ENCODE measurements at regions not wholly inside any gene's neighbourhood (a gene's known extent, or its start where the extent isn't known, plus 50 kb on each side); places are given as distances from the start of the nearest gene placed in this dataset.

DNA sequence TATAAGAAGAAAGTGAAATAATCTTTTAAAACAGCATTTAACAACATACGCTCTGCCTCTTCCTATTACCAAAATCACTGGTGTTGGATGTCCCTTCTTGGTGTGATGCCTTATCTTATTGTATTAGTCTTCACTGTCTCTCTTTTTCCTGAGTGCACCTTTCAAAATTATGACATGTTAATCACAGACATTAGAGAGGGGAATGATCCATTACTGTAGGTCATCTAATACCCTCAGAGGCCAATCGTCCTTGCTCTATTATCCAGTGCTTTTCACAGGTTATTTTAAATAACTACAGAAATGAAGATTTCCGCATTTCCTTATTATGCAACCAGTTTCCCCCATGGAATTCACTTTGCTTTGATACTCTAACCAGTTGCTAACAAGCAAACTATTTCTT is 1292.7 kb downstream of the MAT2B start:
- Mint-ChIP-seq H3K9me3 (peaks cover 33% of the 10 kb centered on the region), H3K36me3 (peaks cover 38% of the 10 kb centered on the region), H3K4me3 (0 out of 2 replicates have a peak overlapping the region, but pooled peaks have one; percentile 6), H3K27ac (peak overlapping the region; percentile 79), H3K27me3 (ENCODE audit: low read depth) (peaks cover 6% of the 10 kb centered on the region), H3K4me1 (peaks cover 17% of the 10 kb centered on the region)
- TF ChIP-seq EMX1 (CRISPR knock-in tag; IDR thresholded peaks at IDR 0.05) (no peak), JUN (CRISPR knock-in tag; IDR thresholded peaks at IDR 0.05) (no peak), TEAD1 (CRISPR knock-in tag; IDR thresholded peaks at IDR 0.05) (no peak), MXD4 (CRISPR knock-in tag; IDR thresholded peaks at IDR 0.05; ENCODE audit: borderline replicate concordance) (no peak), CREB1 (CRISPR knock-in tag; IDR thresholded peaks at IDR 0.05) (no peak), SOX15 (CRISPR knock-in tag; IDR thresholded peaks at IDR 0.05) (no peak), ELF4 (CRISPR knock-in tag; IDR thresholded peaks at IDR 0.05; ENCODE audit: low read depth) (no peak), GABPB1 (CRISPR knock-in tag; IDR thresholded peaks at IDR 0.05) (no peak), ATF3 (CRISPR knock-in tag; conservative IDR thresholded peaks at IDR 0.05) (no peak), ETV6 (CRISPR knock-in tag; IDR thresholded peaks at IDR 0.05) (no peak), CBFB (CRISPR knock-in tag; IDR thresholded peaks at IDR 0.05; ENCODE audit: low read depth) (no peak), PRRX2 (CRISPR knock-in tag; IDR thresholded peaks at IDR 0.05) (no peak), ZNF532 (CRISPR knock-in tag; IDR thresholded peaks at IDR 0.05; ENCODE audit: borderline replicate concordance) (no peak), ZNF121 (CRISPR knock-in tag; IDR thresholded peaks at IDR 0.05) (no peak), NFYB (CRISPR knock-in tag; conservative IDR thresholded peaks at IDR 0.05; ENCODE audit: low read depth) (no peak)
- TF ChIP-seq, protein P1, sequence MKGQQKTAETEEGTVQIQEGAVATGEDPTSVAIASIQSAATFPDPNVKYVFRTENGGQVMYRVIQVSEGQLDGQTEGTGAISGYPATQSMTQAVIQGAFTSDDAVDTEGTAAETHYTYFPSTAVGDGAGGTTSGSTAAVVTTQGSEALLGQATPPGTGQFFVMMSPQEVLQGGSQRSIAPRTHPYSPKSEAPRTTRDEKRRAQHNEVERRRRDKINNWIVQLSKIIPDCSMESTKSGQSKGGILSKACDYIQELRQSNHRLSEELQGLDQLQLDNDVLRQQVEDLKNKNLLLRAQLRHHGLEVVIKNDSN (CRISPR knock-in tag; IDR thresholded peaks at IDR 0.05) = no peak
- TF ChIP-seq, protein P2, sequence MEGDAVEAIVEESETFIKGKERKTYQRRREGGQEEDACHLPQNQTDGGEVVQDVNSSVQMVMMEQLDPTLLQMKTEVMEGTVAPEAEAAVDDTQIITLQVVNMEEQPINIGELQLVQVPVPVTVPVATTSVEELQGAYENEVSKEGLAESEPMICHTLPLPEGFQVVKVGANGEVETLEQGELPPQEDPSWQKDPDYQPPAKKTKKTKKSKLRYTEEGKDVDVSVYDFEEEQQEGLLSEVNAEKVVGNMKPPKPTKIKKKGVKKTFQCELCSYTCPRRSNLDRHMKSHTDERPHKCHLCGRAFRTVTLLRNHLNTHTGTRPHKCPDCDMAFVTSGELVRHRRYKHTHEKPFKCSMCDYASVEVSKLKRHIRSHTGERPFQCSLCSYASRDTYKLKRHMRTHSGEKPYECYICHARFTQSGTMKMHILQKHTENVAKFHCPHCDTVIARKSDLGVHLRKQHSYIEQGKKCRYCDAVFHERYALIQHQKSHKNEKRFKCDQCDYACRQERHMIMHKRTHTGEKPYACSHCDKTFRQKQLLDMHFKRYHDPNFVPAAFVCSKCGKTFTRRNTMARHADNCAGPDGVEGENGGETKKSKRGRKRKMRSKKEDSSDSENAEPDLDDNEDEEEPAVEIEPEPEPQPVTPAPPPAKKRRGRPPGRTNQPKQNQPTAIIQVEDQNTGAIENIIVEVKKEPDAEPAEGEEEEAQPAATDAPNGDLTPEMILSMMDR (IDR thresholded peaks at IDR 0.05) = no peak
- TF ChIP-seq, protein P3, sequence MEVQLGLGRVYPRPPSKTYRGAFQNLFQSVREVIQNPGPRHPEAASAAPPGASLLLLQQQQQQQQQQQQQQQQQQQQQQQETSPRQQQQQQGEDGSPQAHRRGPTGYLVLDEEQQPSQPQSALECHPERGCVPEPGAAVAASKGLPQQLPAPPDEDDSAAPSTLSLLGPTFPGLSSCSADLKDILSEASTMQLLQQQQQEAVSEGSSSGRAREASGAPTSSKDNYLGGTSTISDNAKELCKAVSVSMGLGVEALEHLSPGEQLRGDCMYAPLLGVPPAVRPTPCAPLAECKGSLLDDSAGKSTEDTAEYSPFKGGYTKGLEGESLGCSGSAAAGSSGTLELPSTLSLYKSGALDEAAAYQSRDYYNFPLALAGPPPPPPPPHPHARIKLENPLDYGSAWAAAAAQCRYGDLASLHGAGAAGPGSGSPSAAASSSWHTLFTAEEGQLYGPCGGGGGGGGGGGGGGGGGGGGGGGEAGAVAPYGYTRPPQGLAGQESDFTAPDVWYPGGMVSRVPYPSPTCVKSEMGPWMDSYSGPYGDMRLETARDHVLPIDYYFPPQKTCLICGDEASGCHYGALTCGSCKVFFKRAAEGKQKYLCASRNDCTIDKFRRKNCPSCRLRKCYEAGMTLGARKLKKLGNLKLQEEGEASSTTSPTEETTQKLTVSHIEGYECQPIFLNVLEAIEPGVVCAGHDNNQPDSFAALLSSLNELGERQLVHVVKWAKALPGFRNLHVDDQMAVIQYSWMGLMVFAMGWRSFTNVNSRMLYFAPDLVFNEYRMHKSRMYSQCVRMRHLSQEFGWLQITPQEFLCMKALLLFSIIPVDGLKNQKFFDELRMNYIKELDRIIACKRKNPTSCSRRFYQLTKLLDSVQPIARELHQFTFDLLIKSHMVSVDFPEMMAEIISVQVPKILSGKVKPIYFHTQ (CRISPR knock-in tag; IDR thresholded peaks at IDR 0.05) = no peak
- TF ChIP-seq, protein P4, sequence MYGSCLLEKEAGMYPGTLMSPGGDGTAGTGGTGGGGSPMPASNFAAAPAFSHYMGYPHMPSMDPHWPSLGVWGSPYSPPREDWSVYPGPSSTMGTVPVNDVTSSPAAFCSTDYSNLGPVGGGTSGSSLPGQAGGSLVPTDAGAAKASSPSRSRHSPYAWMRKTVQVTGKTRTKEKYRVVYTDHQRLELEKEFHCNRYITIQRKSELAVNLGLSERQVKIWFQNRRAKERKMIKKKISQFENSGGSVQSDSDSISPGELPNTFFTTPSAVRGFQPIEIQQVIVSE (CRISPR knock-in tag; IDR thresholded peaks at IDR 0.05; ENCODE audit: borderline replicate concordance) = no peak
- ChIA-PET CTCF (no interaction called here), POLR2A (no interaction called here)
- no peak for DNase-seq (ENCODE audit: low spot score)
- ATAC-seq = no peak
